Amniotic stem cell (primary cell): ENCODE measurements at regions not wholly inside any gene's neighbourhood (a gene's known extent, or its start where the extent isn't known, plus 50 kb on each side); places are given as distances from the start of the nearest gene placed in this dataset.
"Not testable (repeated sequence)": the region's sequence is repeated elsewhere in the genome, so short reads cannot be mapped to it uniquely, and the experiment has no call there.

ENCODE experiments used
- DNase-seq: peaks from one replicate; lab custom pipeline; 2025; lab: John Stamatoyannopoulos, UW

GRCh38 chr4:176571206-176571605, 221.5 kb downstream of the VEGFC start:
- DNase-seq = no peak

GRCh38 chr4:176575141-176575730, 217.5 kb downstream of the VEGFC start:
- no peak for DNase-seq

- DNase-seq = no peak
These were observed 213.5 kb downstream of the VEGFC start for GRCh38 chr4:176579226-176579625.

DNA sequence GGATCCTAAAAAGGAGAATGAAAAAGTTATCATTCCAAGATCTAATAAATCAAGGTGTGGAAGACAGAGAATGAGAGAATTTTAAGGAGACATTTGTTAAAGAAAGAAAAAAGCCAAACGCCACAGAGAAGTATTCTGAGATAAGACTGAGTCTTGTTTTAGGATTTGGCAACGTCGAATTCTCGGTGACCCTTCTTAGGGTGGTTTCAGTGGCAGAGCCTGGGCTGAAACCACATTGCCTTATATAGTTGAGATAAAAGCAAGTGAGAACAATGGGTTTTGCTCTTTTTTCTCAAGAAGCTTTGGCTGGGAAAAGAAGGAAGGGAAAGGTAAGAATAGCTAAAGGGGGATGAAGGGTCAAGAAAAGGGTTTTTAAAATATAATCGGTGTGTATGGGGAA, 209.4 kb downstream of the VEGFC start:
- no peak for DNase-seq

- no peak for DNase-seq
These were observed 208.6 kb downstream of the VEGFC start for GRCh38 chr4:176584031-176584606.

DNA sequence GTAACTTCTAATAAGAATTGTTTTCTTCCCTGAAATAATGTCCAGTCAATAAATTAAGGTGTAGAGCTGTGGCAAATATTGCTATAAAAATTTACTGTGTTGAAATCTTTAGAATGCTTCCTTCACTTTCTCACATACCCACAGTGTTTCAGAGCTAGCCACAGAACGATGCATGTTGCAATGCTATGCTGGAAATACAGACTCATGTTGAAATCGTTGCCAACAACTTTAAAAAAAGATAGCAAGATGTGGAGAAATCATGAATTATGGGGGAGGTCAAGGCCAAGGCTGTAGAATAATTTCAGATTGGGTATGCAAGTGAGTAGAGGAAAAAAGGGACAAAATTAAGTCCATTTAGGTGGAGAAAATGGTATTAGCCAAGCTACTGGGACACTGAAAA, 204.8 kb downstream of the VEGFC start:
- DNase-seq = no peak

DNA sequence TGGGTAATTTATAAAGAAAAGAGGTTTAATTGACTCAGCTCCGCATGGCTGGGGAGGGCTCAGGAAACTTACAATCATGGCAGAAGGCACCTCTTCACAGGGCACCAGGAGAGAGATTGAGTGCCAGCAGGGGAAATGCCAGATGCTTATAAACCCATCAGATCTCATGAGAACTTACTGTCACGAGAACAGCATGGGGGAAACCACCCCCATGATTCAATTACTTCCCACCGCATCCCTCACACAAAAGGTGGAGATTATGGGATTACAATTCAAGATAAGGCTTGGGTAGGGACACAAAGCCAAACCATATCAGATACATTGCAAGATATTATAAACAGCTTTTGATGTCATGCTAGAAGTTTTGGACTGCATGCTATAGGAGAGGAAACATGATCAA, 204.3 kb downstream of the VEGFC start:
- DNase-seq = no peak

DNA sequence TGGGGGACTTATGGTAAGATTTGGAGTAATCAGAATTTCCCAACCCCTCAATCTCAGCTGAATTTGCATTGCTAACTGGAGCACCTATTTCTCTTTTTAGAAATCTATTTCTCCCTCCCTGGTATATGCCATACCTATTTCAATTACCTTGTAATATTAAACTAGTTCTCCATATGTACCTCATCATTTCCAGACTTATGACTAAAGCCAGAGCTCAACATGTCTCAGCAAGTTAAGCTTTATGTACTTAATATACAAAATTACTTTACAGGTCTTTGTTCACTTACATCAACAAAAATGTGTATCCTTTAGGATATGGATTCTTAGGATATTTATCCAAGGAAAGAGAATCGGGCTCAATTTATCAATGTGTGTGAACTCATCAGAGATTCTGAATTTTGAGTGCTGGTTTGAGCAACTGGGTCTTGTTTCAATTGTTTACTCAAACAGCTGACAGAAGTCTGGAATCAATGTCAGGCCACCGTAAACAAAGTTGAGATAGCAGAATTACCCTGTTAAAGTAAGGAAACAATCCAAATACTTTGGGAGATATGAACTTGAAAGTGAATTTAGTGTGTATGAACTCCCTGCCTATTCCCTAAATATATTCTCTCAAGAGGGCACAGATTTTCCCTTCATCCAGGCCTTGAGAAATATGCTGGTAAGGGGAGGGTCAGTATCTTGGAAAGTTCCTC, 199.6 kb downstream of the VEGFC start:
- DNase-seq = no peak

DNA sequence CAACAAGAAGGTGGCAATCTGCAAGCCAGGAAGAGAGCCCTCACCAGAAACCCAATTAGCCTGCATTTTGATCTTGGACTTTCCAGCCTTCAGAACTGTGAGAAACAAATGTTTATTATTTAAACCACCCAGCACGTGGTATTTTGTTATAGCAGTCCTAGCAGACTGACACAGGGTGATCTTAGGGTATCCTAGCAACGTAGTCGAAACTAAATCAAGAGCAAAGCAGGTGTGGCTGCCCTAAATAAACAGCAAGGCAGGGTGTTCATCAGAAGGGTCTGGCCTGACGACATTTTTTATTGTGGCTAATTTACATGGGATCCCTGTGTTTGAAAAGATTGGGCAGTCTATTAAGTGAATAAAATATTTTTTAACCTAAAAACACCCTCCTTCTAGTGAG, 198.8 kb downstream of the VEGFC start:
- no peak for DNase-seq

DNA sequence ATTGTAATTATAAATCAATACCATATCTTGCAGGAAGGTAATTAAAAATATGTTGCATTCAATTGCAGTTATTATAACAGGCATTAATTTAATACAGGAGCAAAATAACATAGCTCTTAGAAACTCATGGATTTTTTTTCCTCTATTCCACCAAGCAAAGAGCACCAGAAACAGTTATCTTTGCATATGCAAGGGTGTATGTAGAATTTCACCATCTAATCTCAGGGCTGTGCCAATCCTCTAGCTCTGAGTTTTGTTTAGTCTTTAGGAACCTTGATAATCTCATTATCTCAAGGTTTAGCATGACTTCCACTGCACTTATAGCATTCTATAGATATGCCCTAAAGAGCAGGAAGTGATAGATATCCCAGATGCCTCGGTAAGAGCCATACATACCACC, 197.5 kb downstream of the VEGFC start:
- DNase-seq = no peak

GRCh38 chr4:176601124-176601523, 191.6 kb downstream of the VEGFC start:
- no peak for DNase-seq

DNA sequence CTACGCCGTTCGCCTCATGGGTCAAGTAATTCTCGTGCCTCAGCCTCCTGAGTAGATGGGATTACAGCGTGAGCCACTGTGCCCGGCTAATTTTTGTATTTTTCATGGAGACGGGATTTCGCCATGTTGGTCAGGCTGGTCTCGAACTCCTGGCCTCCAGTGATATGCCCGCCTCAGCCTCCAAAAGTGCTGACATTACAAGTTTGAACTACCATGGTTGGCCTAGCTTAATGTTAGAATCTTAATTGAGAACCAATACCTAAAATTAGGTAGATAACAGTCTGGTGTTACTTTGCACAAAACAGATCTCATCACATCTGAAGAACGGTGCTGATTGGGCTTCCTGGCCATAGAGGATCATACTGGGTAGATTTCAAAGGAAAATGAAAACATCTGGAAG, 184.9 kb downstream of the VEGFC start:
- DNase-seq = no peak

- DNase-seq = no peak
These were observed 184.4 kb downstream of the VEGFC start for GRCh38 chr4:176608346-176608745.

DNA sequence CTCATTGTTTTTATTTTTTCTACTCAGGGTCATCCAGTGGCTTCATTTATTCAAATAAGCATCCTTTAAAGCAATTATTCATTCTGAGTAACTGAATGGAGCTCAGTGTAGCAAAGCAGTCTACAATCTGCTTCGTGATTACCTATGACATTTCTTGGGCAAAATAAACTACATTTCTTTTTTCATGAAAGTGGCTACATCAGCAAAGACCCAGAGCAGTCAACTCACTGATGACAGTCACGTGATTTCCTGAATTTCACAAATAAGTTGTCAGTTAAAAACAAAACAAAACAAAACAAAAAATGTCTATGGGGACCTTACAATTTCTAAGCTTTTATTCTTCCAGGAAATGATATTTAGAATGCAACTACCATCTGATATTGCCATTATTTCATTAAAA, 182.1 kb downstream of the VEGFC start:
- no peak for DNase-seq

- no peak for DNase-seq
These were observed 181.3 kb downstream of the VEGFC start for GRCh38 chr4:176611381-176611780.

GRCh38 chr4:176611951-176612350, 180.8 kb downstream of the VEGFC start:
- DNase-seq = no peak

DNA sequence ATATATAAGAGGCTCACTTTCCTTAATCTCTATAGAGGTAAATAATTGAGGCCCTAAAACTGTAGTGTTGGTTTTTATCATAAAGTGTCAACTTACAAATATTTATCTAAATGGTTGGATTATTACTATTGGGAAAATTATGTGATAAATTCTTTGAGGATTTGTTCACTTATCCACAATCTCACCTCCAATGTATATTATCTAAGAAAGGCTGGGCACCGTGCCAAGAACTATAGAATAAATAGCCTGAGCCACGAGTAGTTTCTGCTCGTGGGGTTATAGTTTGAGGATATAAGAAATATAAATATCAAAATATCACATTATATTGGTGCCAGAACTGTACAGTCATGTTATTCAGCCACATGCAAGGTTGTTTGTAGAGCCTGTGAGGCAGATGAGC, 177.9 kb downstream of the VEGFC start:
- DNase-seq = no peak

- DNase-seq = no peak
These were observed 176.6 kb downstream of the VEGFC start for GRCh38 chr4:176616151-176616550.

DNA sequence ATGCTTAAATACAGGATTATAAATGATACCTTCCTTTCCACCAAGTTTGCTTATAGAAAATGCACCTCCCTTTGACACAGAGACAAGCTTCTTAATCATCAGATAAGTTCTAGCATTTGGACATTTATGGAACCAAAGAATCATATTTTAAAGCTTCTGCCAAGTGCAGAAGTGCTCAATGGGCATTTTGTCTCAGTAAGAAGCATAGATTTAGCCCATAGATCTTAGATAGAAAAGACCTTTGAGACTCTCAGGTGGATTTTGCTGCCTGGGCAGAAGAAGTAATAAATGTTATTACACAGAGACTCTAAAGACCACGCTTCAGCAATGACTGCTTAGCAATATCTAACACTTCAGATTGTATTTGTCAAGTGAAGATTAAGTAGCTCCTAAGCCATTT, 174.6 kb downstream of the VEGFC start:
- no peak for DNase-seq

GRCh38 chr4:176619430-176619829, 173.3 kb downstream of the VEGFC start:
- DNase-seq = no peak

GRCh38 chr4:176622251-176622948, 170.3 kb downstream of the VEGFC start:
- no peak for DNase-seq

DNA sequence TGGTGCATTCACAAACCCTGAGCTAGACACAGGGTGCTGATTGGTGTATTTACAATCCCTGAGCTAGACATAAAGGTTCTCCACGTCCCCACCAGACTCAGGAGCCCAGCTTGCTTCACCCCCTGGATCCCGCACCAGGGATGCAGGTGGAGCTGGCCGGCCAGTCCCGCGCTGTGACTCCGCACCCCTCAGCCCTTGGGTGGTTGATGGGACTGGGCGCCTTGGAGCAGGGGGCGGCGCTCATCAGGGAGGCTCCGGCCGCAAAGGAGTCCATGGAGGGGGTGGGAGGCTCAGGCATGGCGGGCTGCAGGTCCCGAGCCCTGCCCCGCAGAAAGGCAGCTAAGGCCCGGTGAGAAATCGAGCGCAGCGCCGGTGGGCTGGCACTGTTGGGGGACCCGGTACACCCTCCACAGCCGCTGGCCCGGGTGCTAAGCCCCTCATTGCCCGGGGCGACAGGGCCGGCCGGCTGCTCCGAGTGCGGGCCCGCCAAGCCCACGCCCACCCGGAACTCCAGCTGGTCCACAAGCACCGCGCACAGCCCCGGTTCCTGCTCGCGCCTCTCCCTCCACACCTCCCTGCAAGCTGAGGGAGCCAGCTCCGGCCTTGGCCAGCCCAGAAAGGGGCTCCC, 167.6 kb downstream of the VEGFC start:
- not testable (repeated sequence) for DNase-seq

DNA sequence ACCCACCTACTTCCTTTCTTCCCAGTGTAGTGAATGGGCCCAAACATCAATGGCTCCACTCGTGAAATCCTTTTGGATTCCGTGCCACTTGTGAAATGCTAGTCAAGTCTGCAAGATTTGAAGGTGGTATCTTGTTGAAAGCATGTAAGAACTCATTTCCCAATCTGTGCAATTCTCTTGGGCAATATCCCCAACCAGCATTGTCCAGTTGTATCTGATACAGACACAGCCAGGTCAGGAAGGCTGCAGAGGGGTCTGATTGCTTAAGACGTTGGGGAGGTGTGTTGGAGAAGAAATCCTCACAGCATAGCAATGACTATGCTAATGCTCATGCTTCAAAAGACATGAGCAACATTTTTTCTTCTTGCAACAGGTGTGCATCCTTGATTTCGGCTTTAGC, 164.8 kb downstream of the VEGFC start:
- DNase-seq = no peak
